NCI-H1694 (cell line): ENCODE measurements at regions not wholly inside any gene's neighbourhood (a gene's known extent, or its start where the extent isn't known, plus 50 kb on each side); places are given as distances from the start of the nearest gene placed in this dataset.

Source experiments
- DNase-seq: peaks from one replicate; lab custom pipeline; 2025; lab: John Stamatoyannopoulos, UW

GRCh38 chr4:113849771-113850170 is 88.2 kb upstream of the CAMK2D start:
- peak; percentile 2 for DNase-seq

GRCh38 chr4:113847710-113848109 is 86.2 kb upstream of the CAMK2D start:
- no peak for DNase-seq

GRCh38 chr4:113846433-113846832 is 84.9 kb upstream of the CAMK2D start:
- no peak for DNase-seq

- DNase-seq = no peak
Observed at GRCh38 chr4:113845138-113845537, 83.6 kb upstream of the CAMK2D start.

- no peak for DNase-seq
Observed at GRCh38 chr4:113844369-113844768, 82.8 kb upstream of the CAMK2D start.

GRCh38 chr4:113840861-113841260 is 79.3 kb upstream of the CAMK2D start:
- DNase-seq = no peak

- no peak for DNase-seq
Observed at GRCh38 chr4:113838460-113838859, 76.9 kb upstream of the CAMK2D start.

- DNase-seq = no peak
Observed at GRCh38 chr4:113837397-113837796, 75.9 kb upstream of the CAMK2D start.

- DNase-seq = no peak
Observed at GRCh38 chr4:113835005-113835404, 73.5 kb upstream of the CAMK2D start.

GRCh38 chr4:113834298-113834697 is 72.8 kb upstream of the CAMK2D start:
- DNase-seq = no peak

GRCh38 chr4:113832803-113833202 is 71.3 kb upstream of the CAMK2D start:
- no peak for DNase-seq

GRCh38 chr4:113831457-113831856 is 69.9 kb upstream of the CAMK2D start:
- DNase-seq = no peak

GRCh38 chr4:113828702-113829101 is 67.2 kb upstream of the CAMK2D start:
- DNase-seq = no peak

GRCh38 chr4:113827285-113827684 is 65.7 kb upstream of the CAMK2D start:
- DNase-seq = no peak

- no peak for DNase-seq
Observed at GRCh38 chr4:113826421-113826820, 64.9 kb upstream of the CAMK2D start.

- no peak for DNase-seq
Observed at GRCh38 chr4:113825272-113825671, 63.7 kb upstream of the CAMK2D start.

GRCh38 chr4:113824396-113824795 is 62.9 kb upstream of the CAMK2D start:
- DNase-seq = no peak

- no peak for DNase-seq
Observed at GRCh38 chr4:113823291-113823659, 61.7 kb upstream of the CAMK2D start.

- DNase-seq = no peak
Observed at GRCh38 chr4:113822555-113823290, 61.2 kb upstream of the CAMK2D start.

GRCh38 chr4:113821856-113822255 is 60.3 kb upstream of the CAMK2D start:
- no peak for DNase-seq

GRCh38 chr4:113820108-113820507 is 58.6 kb upstream of the CAMK2D start:
- DNase-seq = no peak

- no peak for DNase-seq
Observed at GRCh38 chr4:113815826-113816225, 54.3 kb upstream of the CAMK2D start.

- no peak for DNase-seq
Observed at GRCh38 chr4:113811359-113811758, 49.8 kb upstream of the CAMK2D start.
